Thyroid gland (tissue), 4 donors: ENCODE measurements at regions not wholly inside any gene's neighbourhood (a gene's known extent, or its start where the extent isn't known, plus 50 kb on each side); places are given as distances from the start of the nearest gene placed in this dataset.

Experiments
- DNase-seq, 2 donors: peaks; one replicate each; pipeline ENCODE4 v3.0.0-alpha.2; 2019
- H3K27ac ChIP-seq, 3 donors: fragments of 200-600 bp; sonication (generic); 1 replicate in 2 of 3; 2 replicates in 1 of 3; pipeline ENCODE4 v1.5.1; 2016 to 2019; ENCODE audit warnings: mild to moderate bottlenecking in 1 of 3, moderate library complexity in 1 of 3
- H3K27me3 ChIP-seq: fragments of 200-600 bp; sonication (generic); one replicate; pipeline ENCODE4 v1.5.1; 2019
- H3K36me3 ChIP-seq, 2 donors: fragments of 200-600 bp; sonication (generic); one replicate each; pipeline ENCODE4 v1.5.1; 2016 to 2019
- H3K4me1 ChIP-seq, 2 donors: fragments of 200-600 bp; sonication (generic); one replicate each; pipeline ENCODE4 v1.5.1; 2017 to 2019
- H3K4me3 ChIP-seq, 3 donors: fragments of 200-600 bp; sonication (generic); replicated peaks in 1 of 3; 1 replicate in 2 of 3; 2 replicates in 1 of 3; pipeline ENCODE4 v1.5.1; 2016; ENCODE audit warnings: mild to moderate bottlenecking in 1 of 3
- H3K9me3 ChIP-seq: fragments of 200-600 bp; sonication (generic); one replicate; pipeline ENCODE4 v1.5.1; 2017
- CTCF ChIP-seq, 6 experiments: fragments of 200-600 bp in 3 of 6; fragments of 450-650 bp in 3 of 6; sonication (generic) in 3 of 6; IDR thresholded peaks; one replicate each; pipeline ENCODE4 v1.5.1; 2016 to 2019; ENCODE audit warnings: antibody characterized with exemption in 6 of 6, mild to moderate bottlenecking in 2 of 6, inconsistent platforms in 1 of 6, moderate library complexity in 1 of 6
- POLR2A ChIP-seq, 2 donors: fragments of 450-650 bp; IDR thresholded peaks; one replicate each; pipeline ENCODE4 v1.6.1; 2017; ENCODE audit warnings: antibody characterized with exemption in 2 of 2, mild to moderate bottlenecking in 2 of 2, moderate library complexity in 1 of 2
- WGBS, 2 donors: methylation state at CpG; one replicate each; pipeline ENCODE4 v1.1.5; 2017; 5-methylcytosine and 5-hydroxymethylcytosine counted together
- intact Hi-C: fragments of 100-400 bp; cut with DNase I; formaldehyde crosslinking; loops from one replicate; pipeline ENCODE4 v1.15.1; 2023

GRCh38 chr11:111444040-111444439 lies 65.0 kb upstream of the POU2AF1 start:
- peaks cover 0 to 1% of the 10 kb centered on the region in 2 donors for H3K4me1 ChIP-seq
- H3K9me3 ChIP-seq: no peaks in the 10 kb centered on the region
- intact Hi-C loops: no loop called here
- TF ChIP-seq CTCF (IDR thresholded peaks at IDR 0.05): no peak
- no peak for TF ChIP-seq POLR2A (IDR thresholded peaks at IDR 0.05)
- H3K27me3 ChIP-seq: no peaks in the 10 kb centered on the region
- no peak for DNase-seq
- H3K36me3 ChIP-seq: no peaks in the 10 kb centered on the region
- no peak overlapping the region for H3K4me3 ChIP-seq
- no peak overlapping the region for H3K27ac ChIP-seq

- no peak for DNase-seq
- Histone ChIP-seq H3K27ac (no peak overlapping the region), H3K36me3 (no peaks in the 10 kb centered on the region), H3K4me3 (no peak overlapping the region), H3K9me3 (no peaks in the 10 kb centered on the region), H3K4me1 (peaks cover 3 to 5% of the 10 kb centered on the region in 2 donors), H3K27me3 (no peaks in the 10 kb centered on the region)
- WGBS, 2 donors: 76 to 81% methylated on average over 7 of the region's 7 CpGs
- TF ChIP-seq POLR2A (IDR thresholded peaks at IDR 0.05): no peak
- no peak for TF ChIP-seq CTCF (IDR thresholded peaks at IDR 0.05)
- intact Hi-C loops: no loop called here
Measured at GRCh38 chr11:111443640-111444039, 64.6 kb upstream of the POU2AF1 start.

GRCh38 chr11:111443032-111443431 lies 64.0 kb upstream of the POU2AF1 start:
- Histone ChIP-seq H3K36me3 (no peaks in the 10 kb centered on the region), H3K27me3 (no peaks in the 10 kb centered on the region), H3K4me1 (peaks cover 9 to 11% of the 10 kb centered on the region in 2 donors), H3K9me3 (no peaks in the 10 kb centered on the region), H3K27ac (no peak overlapping the region), H3K4me3 (no peak overlapping the region)
- WGBS, 2 donors: 89 to 91% methylated on average over 2 of the region's 2 CpGs
- no peak for TF ChIP-seq CTCF (IDR thresholded peaks at IDR 0.05)
- no peak for TF ChIP-seq POLR2A (IDR thresholded peaks at IDR 0.05)
- intact Hi-C loops: no loop called here
- DNase-seq: no peak

GRCh38 chr11:111441443-111441842 lies 62.4 kb upstream of the POU2AF1 start:
- Histone ChIP-seq H3K4me3 (no peak overlapping the region), H3K27me3 (no peaks in the 10 kb centered on the region), H3K4me1 (peaks cover 22 to 25% of the 10 kb centered on the region in 2 donors), H3K27ac (no peak overlapping the region), H3K36me3 (no peaks in the 10 kb centered on the region), H3K9me3 (no peaks in the 10 kb centered on the region)
- no peak for DNase-seq
- 86 to 91% methylated on average over 8 of the region's 8 CpGs for WGBS, 2 donors
- intact Hi-C loops: no loop called here
- TF ChIP-seq CTCF (IDR thresholded peaks at IDR 0.05) (no peak), POLR2A (IDR thresholded peaks at IDR 0.05) (no peak)

- Histone ChIP-seq H3K4me1 (peaks cover 28 to 33% of the 10 kb centered on the region in 2 donors), H3K27ac (no peak overlapping the region), H3K36me3 (no peaks in the 10 kb centered on the region), H3K9me3 (no peaks in the 10 kb centered on the region), H3K4me3 (no peak overlapping the region), H3K27me3 (no peaks in the 10 kb centered on the region)
- WGBS, 2 donors: 88 to 93% methylated on average over 5 of the region's 5 CpGs
- DNase-seq: no peak
- TF ChIP-seq POLR2A (IDR thresholded peaks at IDR 0.05) (no peak), CTCF (IDR thresholded peaks at IDR 0.05) (no peak)
- intact Hi-C loops: no loop called here
Measured at GRCh38 chr11:111440416-111441205, 61.5 kb upstream of the POU2AF1 start.
